CD4-positive, alpha-beta memory T cell (primary cell): ENCODE measurements at regions not wholly inside any gene's neighbourhood (a gene's known extent, or its start where the extent isn't known, plus 50 kb on each side); places are given as distances from the start of the nearest gene placed in this dataset.

Experiments used
- CTCF ChIA-PET: fragments of 350-600 bp; sonication (Branson Sonifier 250); formaldehyde crosslinking; loops from one replicate; lab custom pipeline; 2021; ENCODE audit warnings: inconsistent platforms; ENCODE audit not compliant: partially characterized antibody; lab: Charles Lee
- POLR2A ChIA-PET: fragments of 350-600 bp; sonication (Branson Sonifier 250); formaldehyde crosslinking; loops from one replicate; lab custom pipeline; 2021; ENCODE audit not compliant: partially characterized antibody; lab: Charles Lee
- DNase-seq, 5 donors: peaks; one replicate each; pipeline versions ENCODE4 v3.0.0 to v3.0.0-alpha.2; 2020 to 2022; ENCODE audit warnings: mixed read lengths in 1 of 5
- H3K27ac ChIP-seq: one replicate; pipeline ENCODE4 v1.7.0; 2013; ENCODE audit warnings: low read depth, low read length
- H3K27me3 ChIP-seq: 2 replicates; pipeline ENCODE4 v1.7.0; 2013; ENCODE audit warnings: mild to moderate bottlenecking, low read length, moderate library complexity; ENCODE audit not compliant: insufficient read depth
- H3K36me3 ChIP-seq: 2 replicates; pipeline ENCODE4 v1.7.0; 2013; ENCODE audit warnings: mild to moderate bottlenecking, low read length, moderate library complexity; ENCODE audit not compliant: insufficient read depth
- H3K4me1 ChIP-seq: 2 replicates; pipeline ENCODE4 v1.7.0; 2013; ENCODE audit warnings: mild to moderate bottlenecking, low read length, moderate library complexity; ENCODE audit not compliant: insufficient read depth
- H3K4me3 ChIP-seq, 2 donors: one replicate each; pipeline ENCODE4 v1.7.0; 2013; ENCODE audit warnings: low read length in 2 of 2, mild to moderate bottlenecking in 1 of 2
- H3K9me3 ChIP-seq, 2 donors: one replicate each; pipeline ENCODE4 v1.7.0; 2013; ENCODE audit warnings: low read length in 2 of 2, control low read depth in 1 of 2; ENCODE audit not compliant: control insufficient read depth in 1 of 2
- H3K27ac Mint-ChIP-seq, 7 donors: one replicate each; pipeline ENCODE4 v1.8.0; 2020 to 2021; ENCODE audit warnings: mixed read lengths in 7 of 7, mild to moderate bottlenecking in 6 of 7, inconsistent platforms in 3 of 7, moderate library complexity in 3 of 7
- H3K27me3 Mint-ChIP-seq, 2 donors: one replicate each; pipeline ENCODE4 v1.8.0; 2020 to 2021; ENCODE audit warnings: mixed read lengths in 2 of 2
- H3K36me3 Mint-ChIP-seq, 2 donors: one replicate each; pipeline ENCODE4 v1.8.0; 2020 to 2021; ENCODE audit warnings: mixed read lengths in 2 of 2, inconsistent platforms in 1 of 2, mild to moderate bottlenecking in 1 of 2
- H3K4me1 Mint-ChIP-seq, 4 donors: one replicate each; pipeline ENCODE4 v1.8.0; 2020 to 2021; ENCODE audit warnings: mixed read lengths in 4 of 4, mild to moderate bottlenecking in 1 of 4
- H3K4me3 Mint-ChIP-seq, 8 donors: one replicate each; pipeline ENCODE4 v1.8.0; 2020 to 2021; ENCODE audit warnings: mixed read lengths in 8 of 8, mild to moderate bottlenecking in 7 of 8, moderate library complexity in 6 of 8, inconsistent platforms in 3 of 8
- H3K9me3 Mint-ChIP-seq, 8 donors: one replicate each; pipeline ENCODE4 v1.8.0; 2020 to 2021; ENCODE audit warnings: mixed read lengths in 8 of 8, mild to moderate bottlenecking in 5 of 8, inconsistent platforms in 3 of 8, moderate library complexity in 1 of 8
- intact Hi-C: fragments of 100-400 bp; cut with micrococcal nuclease; formaldehyde crosslinking; loops from one replicate; pipeline ENCODE4 v1.15.1; 2023

- Histone ChIP-seq H3K27me3 (no peaks in the 10 kb centered on the region), H3K9me3 (no peaks in the 10 kb centered on the region), H3K27ac (no peak overlapping the region), H3K4me1 (no peaks in the 10 kb centered on the region), H3K36me3 (no peaks in the 10 kb centered on the region), H3K4me3 (no peak overlapping the region)
- Mint-ChIP-seq H3K4me1 (no peaks in the 10 kb centered on the region), H3K27ac (no peak overlapping the region), H3K27me3 (no peaks in the 10 kb centered on the region), H3K36me3 (no peaks in the 10 kb centered on the region), H3K9me3 (peaks cover 0 to 9% (median 1%) of the 10 kb centered on the region in 8 donors), H3K4me3 (no peak overlapping the region)
- POLR2A ChIA-PET: no interaction called here
- no peak for DNase-seq
- CTCF ChIA-PET: no interaction called here
- intact Hi-C loops: no loop called here
These were observed 324.8 kb upstream of the GULP1 start for GRCh38 chr2:187966924-187967323.

- no peaks in the 10 kb centered on the region for H3K27me3 ChIP-seq
- no peaks in the 10 kb centered on the region for H3K4me1 Mint-ChIP-seq
- no peaks in the 10 kb centered on the region for H3K36me3 Mint-ChIP-seq
- H3K4me3 Mint-ChIP-seq: no peak overlapping the region
- no peaks in the 10 kb centered on the region for H3K27me3 Mint-ChIP-seq
- H3K27ac Mint-ChIP-seq: no peak overlapping the region
- H3K4me1 ChIP-seq: no peaks in the 10 kb centered on the region
- intact Hi-C loops: no loop called here
- H3K27ac ChIP-seq: no peak overlapping the region
- DNase-seq: no peak
- peaks cover 0 to 9% (median 1%) of the 10 kb centered on the region in 8 donors for H3K9me3 Mint-ChIP-seq
- CTCF ChIA-PET: no interaction called here
- no peaks in the 10 kb centered on the region for H3K36me3 ChIP-seq
- H3K9me3 ChIP-seq: no peaks in the 10 kb centered on the region
- H3K4me3 ChIP-seq: no peak overlapping the region
- POLR2A ChIA-PET: no interaction called here
These were observed 319.8 kb upstream of the GULP1 start for GRCh38 chr2:187971893-187972292.

- CTCF ChIA-PET: no interaction called here
These were observed 315.3 kb upstream of the GULP1 start for GRCh38 chr2:187976259-187976985.

GRCh38 chr2:187976986-187977333 is 314.7 kb upstream of the GULP1 start:
- Mint-ChIP-seq H3K27ac (no peak overlapping the region), H3K9me3 (no peaks in the 10 kb centered on the region), H3K4me1 (no peaks in the 10 kb centered on the region), H3K36me3 (no peaks in the 10 kb centered on the region), H3K27me3 (no peaks in the 10 kb centered on the region), H3K4me3 (no peak overlapping the region)
- POLR2A ChIA-PET: no interaction called here
- Histone ChIP-seq H3K36me3 (no peaks in the 10 kb centered on the region), H3K4me1 (no peaks in the 10 kb centered on the region), H3K9me3 (no peaks in the 10 kb centered on the region), H3K27ac (no peak overlapping the region), H3K4me3 (no peak overlapping the region), H3K27me3 (no peaks in the 10 kb centered on the region)
- intact Hi-C loops: no loop called here
- no peak for DNase-seq
- CTCF ChIA-PET: no interaction called here

More at GRCh38 chr2:187976259-187976985, 315.3 kb upstream of the GULP1 start:
- Histone ChIP-seq H3K27me3 (no peaks in the 10 kb centered on the region), H3K36me3 (no peaks in the 10 kb centered on the region), H3K4me1 (no peaks in the 10 kb centered on the region), H3K4me3 (no peak overlapping the region), H3K27ac (no peak overlapping the region), H3K9me3 (no peaks in the 10 kb centered on the region)
- Mint-ChIP-seq H3K4me3 (no peak overlapping the region), H3K4me1 (no peaks in the 10 kb centered on the region), H3K27me3 (no peaks in the 10 kb centered on the region), H3K36me3 (no peaks in the 10 kb centered on the region), H3K27ac (no peak overlapping the region), H3K9me3 (no peaks in the 10 kb centered on the region)
- intact Hi-C loops: no loop called here
- POLR2A ChIA-PET: no interaction called here
- DNase-seq: no peak

DNA sequence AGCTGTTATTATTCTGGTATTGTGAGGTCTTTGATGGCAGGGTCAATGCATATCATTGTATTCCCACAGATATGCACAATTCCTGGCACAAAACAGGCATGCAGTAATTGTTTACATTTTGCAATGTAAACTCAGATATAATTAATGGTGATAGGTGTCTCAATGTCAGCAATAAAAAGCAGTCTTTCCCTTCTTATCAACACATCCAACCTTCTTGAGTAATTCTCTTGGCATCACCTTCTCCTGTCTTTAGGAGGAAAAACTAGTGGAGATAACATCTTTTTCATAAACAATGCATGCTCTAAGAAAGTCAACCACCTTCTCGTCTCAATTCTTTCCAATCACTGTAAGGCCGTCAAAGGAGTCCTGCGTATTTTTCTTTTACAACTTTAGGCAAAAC is 313.3 kb upstream of the GULP1 start:
- ChIA-PET POLR2A (no interaction called here), CTCF (no interaction called here)
- Histone ChIP-seq H3K4me1 (no peaks in the 10 kb centered on the region), H3K9me3 (no peaks in the 10 kb centered on the region), H3K27me3 (no peaks in the 10 kb centered on the region), H3K4me3 (no peak overlapping the region), H3K27ac (no peak overlapping the region), H3K36me3 (no peaks in the 10 kb centered on the region)
- Mint-ChIP-seq H3K4me3 (no peak overlapping the region), H3K9me3 (no peaks in the 10 kb centered on the region), H3K4me1 (no peaks in the 10 kb centered on the region), H3K27me3 (no peaks in the 10 kb centered on the region), H3K27ac (no peak overlapping the region), H3K36me3 (no peaks in the 10 kb centered on the region)
- no peak for DNase-seq
- intact Hi-C loops: no loop called here

DNA sequence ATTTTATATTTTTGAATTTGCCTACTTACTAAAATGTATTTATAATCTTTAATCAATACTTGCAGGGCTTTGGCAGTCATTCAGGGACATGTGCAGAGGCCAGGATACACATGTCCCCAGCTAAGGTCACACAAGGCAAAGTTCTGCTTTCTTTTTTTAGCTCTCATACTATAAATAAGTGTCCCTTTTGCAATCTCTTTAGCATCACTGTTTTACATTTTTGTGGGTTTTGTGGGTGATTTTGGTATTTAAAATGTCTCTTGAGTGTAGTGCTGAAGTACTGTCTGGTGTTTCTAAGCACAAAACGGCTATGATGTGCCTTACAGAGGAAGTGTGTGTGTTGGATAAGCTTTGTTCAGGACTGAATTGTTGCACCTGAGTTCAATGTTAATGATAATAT is 309.0 kb upstream of the GULP1 start:
- no peak overlapping the region for H3K27ac ChIP-seq
- ChIA-PET CTCF (no interaction called here), POLR2A (no interaction called here)
- DNase-seq: no peak
- no peaks in the 10 kb centered on the region for H3K27me3 ChIP-seq
- no peaks in the 10 kb centered on the region for H3K36me3 ChIP-seq
- H3K27me3 Mint-ChIP-seq: no peaks in the 10 kb centered on the region
- H3K4me3 ChIP-seq: no peak overlapping the region
- no peaks in the 10 kb centered on the region for H3K9me3 ChIP-seq
- H3K4me3 Mint-ChIP-seq: no peak overlapping the region
- H3K27ac Mint-ChIP-seq: no peak overlapping the region
- no peaks in the 10 kb centered on the region for H3K9me3 Mint-ChIP-seq
- no peaks in the 10 kb centered on the region for H3K4me1 ChIP-seq
- no peaks in the 10 kb centered on the region for H3K36me3 Mint-ChIP-seq
- intact Hi-C loops: no loop called here
- H3K4me1 Mint-ChIP-seq: no peaks in the 10 kb centered on the region

DNA sequence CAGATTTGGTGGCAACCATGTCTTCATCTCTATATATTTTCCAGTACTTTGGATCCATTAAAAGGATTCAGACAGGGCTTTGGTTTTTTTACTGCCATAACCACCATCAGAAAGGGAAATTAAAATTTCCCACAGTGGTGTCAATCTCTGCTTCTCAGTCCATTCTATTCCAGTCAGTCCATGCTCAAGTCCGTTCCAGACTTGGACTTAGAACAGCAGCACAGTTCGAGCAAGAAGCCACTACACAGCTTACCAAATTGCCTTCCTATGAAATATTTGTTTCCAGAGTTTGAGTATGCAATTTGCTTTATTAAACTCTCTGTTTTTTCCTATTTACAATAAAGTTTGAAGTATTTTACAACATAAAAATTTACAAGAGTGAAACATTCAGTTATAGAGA is 306.5 kb upstream of the GULP1 start:
- no peak overlapping the region for H3K4me3 ChIP-seq
- CTCF ChIA-PET: no interaction called here
- Mint-ChIP-seq H3K27me3 (peaks cover 0 to 2% of the 10 kb centered on the region in 2 donors), H3K9me3 (peaks cover 0 to 2% (median 0%) of the 10 kb centered on the region in 8 donors), H3K36me3 (no peaks in the 10 kb centered on the region), H3K4me1 (peaks cover 0 to 8% (median 0%) of the 10 kb centered on the region in 4 donors), H3K4me3 (no peak overlapping the region), H3K27ac (no peak overlapping the region)
- no peaks in the 10 kb centered on the region for H3K27me3 ChIP-seq
- DNase-seq: no peak
- no peaks in the 10 kb centered on the region for H3K9me3 ChIP-seq
- POLR2A ChIA-PET: no interaction called here
- intact Hi-C loops: no loop called here
- H3K27ac ChIP-seq: no peak overlapping the region
- no peaks in the 10 kb centered on the region for H3K4me1 ChIP-seq
- H3K36me3 ChIP-seq: no peaks in the 10 kb centered on the region
